GM19043 (cell line): ENCODE measurements at regions not wholly inside any gene's neighbourhood (a gene's known extent, or its start where the extent isn't known, plus 50 kb on each side); places are given as distances from the start of the nearest gene placed in this dataset.
A peak's percentile ranks its signal among the peaks of the same experiment; 100 is the strongest.
"Not testable (repeated sequence)": the region's sequence is repeated elsewhere in the genome, so short reads cannot be mapped to it uniquely, and the experiment has no call there.

ENCODE experiments used
- ATAC-seq: cut with Tn5 transposase; IDR thresholded peaks from one replicate; pipeline ENCODE4 v1.9.1; 2021; ENCODE audit warnings: low read depth; ENCODE audit not compliant: unreplicated experiment

- ATAC-seq, result no peak
These were observed 190.4 kb upstream of the ATP10B start for GRCh38 chr5:161042443-161042842.

GRCh38 chr5:161040818-161041217 lies 188.8 kb upstream of the ATP10B start:
- ATAC-seq, result no peak

- no peak for ATAC-seq
These were observed 184.3 kb upstream of the ATP10B start for GRCh38 chr5:161036296-161036695.

- ATAC-seq, result no peak
These were observed 182.4 kb upstream of the ATP10B start for GRCh38 chr5:161034451-161034850.

- no peak for ATAC-seq
These were observed 178.2 kb upstream of the ATP10B start for GRCh38 chr5:161030229-161030628.

- ATAC-seq, result no peak
These were observed 175.8 kb upstream of the ATP10B start for GRCh38 chr5:161027763-161028162.

GRCh38 chr5:161023551-161023950 lies 171.5 kb upstream of the ATP10B start:
- ATAC-seq, result no peak

- no peak for ATAC-seq
These were observed 170.1 kb upstream of the ATP10B start for GRCh38 chr5:161022151-161022550.

- ATAC-seq, result no peak
These were observed 157.8 kb upstream of the ATP10B start for GRCh38 chr5:161009817-161010216.

- no peak for ATAC-seq
These were observed 157.2 kb upstream of the ATP10B start for GRCh38 chr5:161009194-161009593.

- ATAC-seq, result no peak
These were observed 155.9 kb upstream of the ATP10B start for GRCh38 chr5:161007879-161008278.

GRCh38 chr5:161002571-161003074 lies 150.6 kb upstream of the ATP10B start:
- no peak for ATAC-seq

- ATAC-seq, result peak; percentile 67
These were observed 149.6 kb upstream of the ATP10B start for GRCh38 chr5:161001604-161002003.

GRCh38 chr5:161001142-161001541 lies 149.1 kb upstream of the ATP10B start:
- ATAC-seq, result not testable (repeated sequence)

GRCh38 chr5:160991205-160991604 lies 139.2 kb upstream of the ATP10B start:
- ATAC-seq, result no peak

- ATAC-seq, result peak; percentile 9
These were observed 127.4 kb upstream of the ATP10B start for GRCh38 chr5:160979385-160979784.

- ATAC-seq, result peak; percentile 60
These were observed 126.9 kb upstream of the ATP10B start for GRCh38 chr5:160978944-160979343.

- no peak for ATAC-seq
These were observed 124.2 kb upstream of the ATP10B start for GRCh38 chr5:160976181-160976580.

GRCh38 chr5:160970605-160971191 lies 118.7 kb upstream of the ATP10B start:
- ATAC-seq, result peak; percentile 49

GRCh38 chr5:160969645-160970044 lies 117.6 kb upstream of the ATP10B start:
- ATAC-seq, result no peak

GRCh38 chr5:160968480-160968879 lies 116.5 kb upstream of the ATP10B start:
- no peak for ATAC-seq

- ATAC-seq, result no peak
These were observed 114.9 kb upstream of the ATP10B start for GRCh38 chr5:160966921-160967320.

GRCh38 chr5:160961761-160962160 lies 109.8 kb upstream of the ATP10B start:
- no peak for ATAC-seq
